SW 1271 (cell line): ENCODE measurements at regions not wholly inside any gene's neighbourhood (a gene's known extent, or its start where the extent isn't known, plus 50 kb on each side); places are given as distances from the start of the nearest gene placed in this dataset.
A peak's percentile ranks its signal among the peaks of the same experiment; 100 is the strongest.
"Not testable (repeated sequence)": the region's sequence is repeated elsewhere in the genome, so short reads cannot be mapped to it uniquely, and the experiment has no call there.

ENCODE experiments used
- DNase-seq, 2 experiments: peaks; one replicate each; lab custom pipeline; 2025; lab: John Stamatoyannopoulos, UW

- DNase-seq, result no peak
These were observed 1258.0 kb upstream of the IGFBP7 start for GRCh38 chr4:58368221-58368620.

GRCh38 chr4:58360354-58361133 lies 1250.4 kb upstream of the IGFBP7 start:
- DNase-seq, result no peak

GRCh38 chr4:58359590-58359989 lies 1249.4 kb upstream of the IGFBP7 start:
- DNase-seq, result no peak

- no peak for DNase-seq
These were observed 1247.8 kb upstream of the IGFBP7 start for GRCh38 chr4:58357947-58358346.

GRCh38 chr4:58325070-58325469 lies 1214.9 kb upstream of the IGFBP7 start:
- DNase-seq, result no peak

GRCh38 chr4:58313444-58313843 lies 1203.3 kb upstream of the IGFBP7 start:
- DNase-seq, result no peak

- DNase-seq, result no peak
These were observed 1193.3 kb upstream of the IGFBP7 start for GRCh38 chr4:58303456-58303855.

- no peak for DNase-seq
These were observed 1191.3 kb upstream of the IGFBP7 start for GRCh38 chr4:58301376-58301999.

- no peak for DNase-seq
These were observed 1176.2 kb upstream of the IGFBP7 start for GRCh38 chr4:58286335-58286734.

GRCh38 chr4:58280928-58281327 lies 1170.7 kb upstream of the IGFBP7 start:
- not testable (repeated sequence) for DNase-seq

GRCh38 chr4:58275856-58276255 lies 1165.7 kb upstream of the IGFBP7 start:
- no peak for DNase-seq

- no peak for DNase-seq
These were observed 1164.4 kb upstream of the IGFBP7 start for GRCh38 chr4:58274553-58274952.

GRCh38 chr4:58272311-58272710 lies 1162.1 kb upstream of the IGFBP7 start:
- no peak for DNase-seq

- DNase-seq, result no peak
These were observed 1155.5 kb upstream of the IGFBP7 start for GRCh38 chr4:58265734-58266133.

GRCh38 chr4:58261526-58261925 lies 1151.3 kb upstream of the IGFBP7 start:
- DNase-seq, result no peak

- no peak for DNase-seq
These were observed 1144.1 kb upstream of the IGFBP7 start for GRCh38 chr4:58254291-58254690.

- no peak for DNase-seq
These were observed 1142.5 kb upstream of the IGFBP7 start for GRCh38 chr4:58252656-58253055.

- peak in 1 of 2 experiments; percentile 14 for DNase-seq
These were observed 1137.6 kb upstream of the IGFBP7 start for GRCh38 chr4:58247792-58248191.

GRCh38 chr4:58225460-58225859 lies 1115.3 kb upstream of the IGFBP7 start:
- no peak for DNase-seq

- no peak for DNase-seq
These were observed 1109.0 kb upstream of the IGFBP7 start for GRCh38 chr4:58219179-58219578.

GRCh38 chr4:58216461-58216860 lies 1106.3 kb upstream of the IGFBP7 start:
- DNase-seq, result no peak

GRCh38 chr4:58214376-58214775 lies 1104.2 kb upstream of the IGFBP7 start:
- no peak for DNase-seq

- DNase-seq, result no peak
These were observed 1099.4 kb upstream of the IGFBP7 start for GRCh38 chr4:58209551-58209950.

GRCh38 chr4:58209001-58209400 lies 1098.8 kb upstream of the IGFBP7 start:
- no peak for DNase-seq
